CD4-positive, alpha-beta T cell treated with Interleukin-15 for 1 hour (primary cell): ENCODE measurements at regions not wholly inside any gene's neighbourhood (a gene's known extent, or its start where the extent isn't known, plus 50 kb on each side); places are given as distances from the start of the nearest gene placed in this dataset.
"Not testable (repeated sequence)": the region's sequence is repeated elsewhere in the genome, so short reads cannot be mapped to it uniquely, and the experiment has no call there.

ENCODE experiments used
- DNase-seq: peaks from one replicate; pipeline ENCODE4 v3.0.0-alpha.2; 2020

DNA sequence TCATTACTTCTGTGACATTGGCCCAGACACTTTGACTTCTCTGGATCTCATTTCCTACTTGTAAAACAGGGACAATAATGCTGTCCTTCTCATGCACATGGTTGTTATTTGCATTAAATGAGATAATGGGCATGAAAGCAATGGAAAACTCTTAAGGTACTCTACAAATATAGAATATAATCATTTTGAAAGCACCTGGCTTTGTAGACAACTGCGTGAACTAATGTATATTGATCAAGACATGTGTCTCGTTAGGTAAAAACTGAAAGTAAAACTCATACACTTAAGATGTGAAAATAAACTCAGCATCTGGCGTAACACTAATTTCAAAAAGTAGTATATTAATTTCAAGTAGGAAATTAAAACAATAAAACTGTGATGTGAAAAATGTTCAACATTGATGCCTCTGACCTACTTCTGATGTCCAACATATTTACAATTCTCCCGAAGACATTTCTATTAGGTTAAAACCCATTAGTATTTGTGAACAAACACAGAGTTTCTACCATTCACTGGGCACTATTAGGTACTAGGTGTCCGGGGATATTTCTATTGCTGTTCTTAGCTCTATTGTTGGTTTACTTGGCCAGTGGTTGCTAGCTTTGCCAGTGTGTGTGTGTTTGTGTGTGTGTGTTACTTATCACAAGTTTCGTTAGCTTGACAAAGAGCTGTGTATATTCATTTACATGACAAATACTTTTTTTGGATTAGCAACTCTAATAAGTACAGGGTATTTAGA, 220.5 kb downstream of the KCNRG start:
- no peak for DNase-seq

DNA sequence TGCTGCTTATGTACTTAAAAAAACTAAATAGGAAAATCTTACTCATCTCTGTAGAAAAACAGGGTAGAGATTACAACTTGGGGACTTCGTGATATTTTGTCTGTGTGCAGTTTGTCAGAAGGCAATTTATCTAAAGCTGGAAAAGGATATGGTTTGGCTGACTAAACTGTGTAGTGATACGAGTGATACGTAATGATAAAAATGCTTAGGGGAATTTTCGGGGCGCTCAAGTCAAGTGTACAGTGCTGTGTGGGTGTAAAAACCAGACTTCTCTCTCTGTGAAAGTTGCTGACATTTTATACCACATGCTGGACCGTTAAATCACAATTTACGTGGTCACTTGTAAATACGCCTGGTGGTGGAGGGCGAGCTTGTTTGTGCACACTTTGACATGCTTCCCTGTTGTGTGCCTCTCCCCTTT, 221.7 kb downstream of the KCNRG start:
- no peak for DNase-seq

DNA sequence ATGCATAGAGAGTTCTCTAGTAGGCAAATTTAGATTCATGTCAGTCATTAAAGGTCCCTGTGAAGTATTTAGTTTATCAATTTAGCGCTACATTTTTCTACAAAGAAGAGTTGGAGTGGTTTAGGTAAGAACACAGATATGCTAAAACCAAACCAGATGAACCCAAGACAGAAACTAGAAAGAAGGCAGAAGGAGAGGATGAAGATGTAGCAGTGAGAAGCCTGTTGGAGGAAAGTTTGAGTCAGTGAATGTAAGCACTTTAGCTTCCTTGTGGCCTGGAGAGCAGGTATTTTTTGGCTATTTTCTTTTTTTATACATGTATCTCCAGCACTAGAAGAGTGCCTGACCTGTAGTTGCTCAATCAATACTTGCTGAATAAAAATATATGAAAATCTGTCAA, 223.7 kb downstream of the KCNRG start:
- no peak for DNase-seq

DNA sequence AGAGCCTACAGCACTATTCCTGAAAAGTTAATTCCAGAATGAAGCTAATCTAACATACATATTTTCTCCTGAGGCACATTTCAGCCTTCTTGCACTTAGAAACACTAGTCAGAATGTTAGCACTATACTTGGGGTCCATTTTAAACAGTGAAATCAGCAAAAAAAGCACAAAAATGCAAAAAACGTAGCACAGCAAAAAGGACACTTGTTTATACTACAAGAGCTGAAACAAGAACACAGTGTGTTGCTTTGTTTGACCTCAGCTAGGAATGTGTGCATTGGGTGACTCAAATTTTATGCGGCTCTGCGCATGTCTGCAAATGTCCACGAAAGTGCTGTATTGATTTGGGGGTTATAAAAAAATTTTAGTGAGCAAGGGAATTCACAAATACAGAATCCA, 226.2 kb downstream of the KCNRG start:
- no peak for DNase-seq

DNA sequence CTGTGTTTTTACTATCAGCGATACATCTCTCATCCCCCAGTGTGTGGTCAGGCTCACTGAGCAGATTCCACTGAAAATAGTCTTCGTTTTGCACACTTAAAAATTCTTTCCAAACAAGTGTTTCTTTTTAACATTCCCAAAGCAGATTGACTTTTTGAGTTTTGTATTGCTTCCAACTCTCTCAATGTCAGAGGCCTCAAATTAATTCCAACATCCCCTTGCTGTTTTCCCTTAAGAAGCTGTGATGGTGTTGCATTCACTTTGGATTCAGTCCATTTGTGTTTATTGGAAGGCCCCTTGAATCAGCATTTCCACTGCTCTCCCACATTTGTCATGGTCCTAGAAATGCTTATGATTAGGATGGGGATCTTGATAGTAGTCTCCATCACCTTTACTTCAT, 228.7 kb downstream of the KCNRG start:
- DNase-seq = no peak

DNA sequence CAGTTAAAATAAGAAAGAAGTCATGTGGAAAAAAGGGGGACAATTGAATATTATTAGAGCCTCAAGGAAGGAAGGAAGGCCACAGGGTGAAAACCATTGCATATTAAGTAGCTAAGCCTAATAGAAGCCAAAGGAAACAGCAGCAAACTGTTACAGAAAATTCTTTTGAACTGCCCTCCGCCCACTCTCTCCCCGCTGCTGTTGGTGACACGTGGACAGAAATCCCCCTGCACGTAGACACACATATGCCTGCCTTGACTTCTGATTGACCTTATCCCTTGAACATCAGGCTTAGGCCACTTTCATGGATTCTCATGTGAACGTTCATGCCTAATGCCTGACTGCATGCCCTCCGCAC, 229.1 kb downstream of the KCNRG start:
- no peak for DNase-seq

DNA sequence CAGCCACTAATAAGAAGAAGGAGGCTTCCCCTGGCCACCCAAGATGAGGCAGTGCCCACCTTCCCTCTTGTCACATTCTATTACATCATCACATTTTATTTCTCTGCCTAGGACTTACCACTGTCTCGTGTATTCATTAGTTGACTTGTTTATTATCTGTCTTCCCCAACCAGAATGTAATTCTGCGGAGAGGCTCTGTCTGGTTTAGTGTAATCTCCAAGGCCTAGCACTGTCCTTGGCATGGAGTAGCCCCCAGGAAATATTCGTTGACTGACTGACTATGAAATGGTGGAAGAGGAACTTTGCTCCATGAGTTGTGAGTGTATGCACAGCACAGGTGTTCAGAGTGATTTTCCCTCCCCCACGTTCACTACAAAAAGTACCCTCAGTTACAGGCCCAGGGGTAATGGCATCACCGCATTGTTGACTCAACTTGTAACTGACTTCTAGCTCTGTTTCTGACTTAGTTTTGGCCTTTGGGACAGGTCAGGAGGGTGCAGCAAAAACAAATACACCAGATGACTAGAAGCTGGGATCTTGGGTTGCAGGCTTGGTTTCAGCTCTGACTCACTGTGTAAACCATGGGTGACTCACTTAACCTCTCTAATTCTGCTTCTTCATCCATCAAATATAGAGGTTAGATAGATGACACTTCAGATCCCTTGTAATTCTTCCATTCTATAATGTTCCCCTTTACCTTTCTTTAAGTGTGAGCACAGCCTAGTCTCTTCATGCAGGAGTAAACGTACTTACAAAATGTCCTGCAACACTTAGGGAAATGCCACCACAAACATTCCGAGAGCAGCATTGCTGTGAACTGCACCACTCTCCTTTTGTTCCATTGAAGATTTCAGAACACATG, 229.7 kb downstream of the KCNRG start:
- DNase-seq = peak; percentile 32

DNA sequence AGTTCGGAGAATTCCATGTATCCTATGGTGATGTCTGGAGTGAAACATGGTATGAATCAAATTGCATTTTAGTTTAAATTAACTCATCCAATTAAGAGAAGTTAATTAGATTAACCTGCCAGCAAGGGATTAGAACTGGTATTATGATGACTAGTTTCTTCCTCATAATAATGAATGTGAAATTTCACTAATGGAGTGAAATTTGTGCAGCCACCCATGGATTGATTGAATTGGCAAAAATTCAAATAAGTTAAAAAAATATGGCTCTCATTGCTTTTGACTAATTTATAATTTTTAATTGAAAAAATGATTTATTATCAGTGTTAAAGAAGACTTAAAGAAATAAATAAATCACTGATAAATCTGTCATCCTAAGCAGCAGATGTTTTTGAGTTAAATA, 232.0 kb downstream of the KCNRG start:
- no peak for DNase-seq

DNA sequence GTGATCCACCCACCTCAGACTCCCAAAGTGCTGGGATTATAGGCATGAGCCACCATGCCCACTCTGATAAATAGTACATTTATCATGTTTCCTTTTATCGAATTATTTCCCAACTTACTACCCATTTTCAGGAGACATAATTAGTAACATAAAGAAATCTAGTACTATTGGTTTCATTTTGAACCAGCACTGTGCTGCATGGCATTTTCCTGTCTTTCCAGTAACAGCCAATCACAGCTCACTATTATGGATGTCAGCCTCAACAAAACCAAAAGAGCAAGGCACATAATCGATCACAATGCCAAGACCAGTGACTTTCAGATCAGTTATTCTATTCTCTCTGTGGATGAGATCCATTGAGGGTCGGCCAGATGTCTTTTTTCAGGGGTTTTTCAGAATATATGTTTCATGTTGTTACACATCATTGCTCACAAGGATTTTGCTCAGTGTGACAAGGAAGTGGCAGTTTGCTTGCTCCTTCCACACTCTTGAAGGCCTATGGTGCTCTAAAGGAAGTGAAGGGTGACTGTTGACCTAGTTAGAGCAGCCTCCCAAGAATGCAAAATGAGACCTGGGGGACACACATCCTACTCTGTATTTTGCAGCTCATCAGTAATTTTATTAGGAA, 233.4 kb downstream of the KCNRG start:
- no peak for DNase-seq

DNA sequence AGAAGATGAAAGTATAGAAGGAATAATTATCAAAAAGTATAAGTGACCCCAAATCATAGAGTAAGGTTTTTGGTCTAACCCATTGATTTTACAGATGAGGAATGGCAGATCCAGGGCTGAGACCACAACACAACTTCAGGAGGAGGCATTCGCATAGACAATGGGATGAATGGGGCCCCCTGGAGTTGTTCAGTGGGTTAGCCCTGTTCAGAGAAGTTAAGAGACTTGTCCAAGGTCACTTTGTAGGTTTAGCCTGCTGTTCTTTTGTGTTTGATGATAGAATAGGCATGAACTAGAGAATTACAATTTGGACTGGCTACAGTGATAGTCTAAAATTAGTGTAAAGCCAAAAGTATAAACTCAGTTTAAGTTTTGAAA, 233.9 kb downstream of the KCNRG start:
- DNase-seq = no peak

DNA sequence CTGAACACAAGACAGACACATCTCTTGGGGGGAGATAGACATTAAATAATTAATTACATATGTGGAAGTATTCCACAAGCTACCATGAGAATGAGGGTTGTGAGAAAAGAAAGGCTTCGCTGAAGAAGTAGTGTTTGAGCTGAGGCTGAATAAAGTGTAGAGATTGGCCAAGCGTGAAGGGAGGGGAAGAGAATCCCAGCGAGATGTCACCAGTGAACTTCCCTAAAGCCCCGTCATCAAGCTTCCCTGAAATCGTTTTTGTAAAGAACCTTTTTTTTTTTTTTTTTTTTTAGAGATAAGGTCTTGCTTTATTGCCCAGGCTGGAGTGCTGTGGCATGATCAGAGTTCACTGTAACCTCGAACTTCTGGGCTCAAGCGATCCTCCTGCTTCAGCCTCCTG, 235.2 kb downstream of the KCNRG start:
- no peak for DNase-seq

DNA sequence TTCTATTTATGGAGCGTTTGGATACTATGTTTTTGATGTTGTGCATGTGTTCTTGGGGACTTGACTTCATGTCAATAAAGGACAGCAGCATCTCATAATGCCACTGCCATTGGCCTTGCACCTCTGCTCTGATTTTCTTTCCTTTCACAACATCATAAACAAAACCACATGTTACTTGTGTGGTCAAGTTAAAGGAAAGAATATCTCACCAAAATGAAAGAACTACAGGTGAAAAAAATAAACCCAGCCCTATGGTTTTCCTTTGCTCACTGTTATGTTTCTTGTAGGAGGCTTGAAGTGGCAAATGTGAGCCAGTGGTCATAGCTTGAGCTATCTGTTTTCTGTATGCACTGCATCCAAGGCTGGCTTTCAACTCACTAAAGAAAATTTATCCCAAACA, 240.4 kb downstream of the KCNRG start:
- no peak for DNase-seq

DNA sequence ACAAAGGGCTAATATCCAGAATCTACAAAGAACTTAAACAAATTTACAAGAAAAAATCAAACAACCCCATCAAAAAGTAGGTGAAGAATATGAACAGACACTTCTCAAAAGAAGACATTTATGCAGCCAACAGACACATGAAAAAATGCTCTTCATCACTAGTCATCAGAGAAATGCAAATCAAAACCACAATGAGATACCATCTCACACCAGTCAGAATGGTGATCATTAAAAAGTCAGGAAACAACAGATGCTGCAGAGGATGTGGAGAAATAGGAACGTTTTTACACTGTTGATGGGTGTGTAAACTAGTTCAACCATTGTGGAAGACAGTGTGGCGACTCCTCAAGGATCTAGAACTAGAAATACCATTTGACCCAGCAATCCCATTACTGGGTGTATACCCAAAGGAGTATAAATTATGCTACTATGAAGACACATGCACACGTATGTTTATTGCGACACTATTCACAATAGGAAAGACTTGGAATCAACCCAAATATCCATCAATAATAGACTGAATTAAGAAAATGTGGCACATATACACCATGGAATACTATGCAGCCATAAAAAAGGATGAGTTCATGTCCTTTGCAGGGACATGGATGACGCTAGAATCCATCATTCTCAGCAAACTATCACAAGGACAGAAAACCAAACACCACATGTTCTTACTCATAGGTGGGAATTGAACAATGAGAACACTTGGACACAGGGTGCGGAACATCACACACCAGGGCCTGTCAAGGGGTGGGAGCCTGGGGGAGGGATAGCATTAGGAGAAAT, 241.5 kb downstream of the KCNRG start:
- DNase-seq = not testable (repeated sequence)

DNA sequence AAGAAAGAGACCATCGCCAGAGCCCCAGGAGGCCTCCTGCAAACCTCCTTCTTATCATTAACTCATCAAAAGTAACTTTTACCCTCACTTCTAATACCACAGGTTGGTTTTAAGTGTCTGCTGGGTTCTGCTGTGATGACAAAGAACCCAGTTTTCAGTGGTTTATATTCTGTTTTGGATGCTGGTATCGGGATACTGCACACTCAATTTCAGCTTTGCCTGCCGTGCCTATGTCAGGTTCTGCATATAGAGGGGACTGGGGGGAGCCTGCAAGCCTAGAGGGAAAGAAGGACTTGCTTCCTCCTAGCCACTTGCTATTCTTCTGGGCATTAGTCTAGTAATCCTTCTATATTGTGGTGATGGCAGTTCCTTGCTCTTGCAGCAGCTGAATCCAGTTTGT, 242.4 kb downstream of the KCNRG start:
- DNase-seq = no peak

DNA sequence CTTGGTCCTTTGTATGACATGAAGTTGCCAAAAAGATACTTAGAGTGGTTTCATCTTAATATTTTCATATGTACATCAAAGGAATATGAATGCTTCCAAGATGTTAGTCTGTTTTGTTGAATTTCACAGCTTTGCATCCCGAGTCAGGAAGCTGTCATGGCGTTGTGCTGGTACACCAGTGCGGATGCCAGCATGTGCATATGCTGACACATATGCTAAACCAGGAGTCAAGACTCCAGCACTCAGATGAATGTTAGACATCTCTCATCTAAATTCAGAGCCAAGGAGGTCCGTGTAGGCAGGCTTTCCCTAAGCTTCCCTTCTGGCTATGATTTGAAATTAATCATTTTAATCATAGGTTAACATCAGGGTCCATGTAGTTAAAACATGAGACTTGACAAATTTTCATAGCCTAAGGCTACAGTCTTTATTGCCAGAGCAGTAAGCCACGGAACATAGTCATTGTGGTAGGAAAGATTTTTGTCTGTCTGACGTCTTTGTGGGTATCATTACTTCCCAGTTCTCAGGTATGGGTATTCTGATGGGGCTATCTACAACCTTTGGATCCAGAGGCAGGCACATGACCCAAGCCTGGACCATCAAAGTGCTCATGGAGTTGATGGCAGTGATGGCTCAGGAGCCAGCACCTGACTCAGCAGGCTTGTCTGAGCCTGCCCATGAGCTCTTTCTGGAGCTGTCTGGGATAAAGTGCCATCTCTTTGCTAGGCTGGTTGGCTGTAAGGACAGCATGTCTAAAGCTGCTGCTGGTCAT, 246.1 kb downstream of the KCNRG start:
- DNase-seq = no peak

DNA sequence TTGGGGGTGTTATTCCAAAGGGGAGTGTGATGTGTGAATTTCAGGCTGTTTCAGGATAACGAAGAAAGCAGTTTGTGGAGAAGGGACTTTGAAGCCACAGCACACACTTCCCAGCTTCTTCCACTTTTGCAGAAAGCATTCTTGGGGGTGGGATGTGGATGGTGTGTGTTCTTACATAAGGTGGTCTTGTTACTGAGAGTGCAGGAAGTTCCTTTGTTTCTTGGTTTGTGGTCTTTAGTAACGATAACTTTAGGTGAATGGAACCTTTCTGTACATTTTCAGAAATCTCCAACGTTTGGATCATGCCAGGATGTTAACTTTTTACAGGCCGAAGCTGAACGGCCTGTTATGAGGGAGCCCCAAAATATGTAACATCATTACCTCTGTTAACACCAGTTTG, 251.8 kb downstream of the KCNRG start:
- no peak for DNase-seq

DNA sequence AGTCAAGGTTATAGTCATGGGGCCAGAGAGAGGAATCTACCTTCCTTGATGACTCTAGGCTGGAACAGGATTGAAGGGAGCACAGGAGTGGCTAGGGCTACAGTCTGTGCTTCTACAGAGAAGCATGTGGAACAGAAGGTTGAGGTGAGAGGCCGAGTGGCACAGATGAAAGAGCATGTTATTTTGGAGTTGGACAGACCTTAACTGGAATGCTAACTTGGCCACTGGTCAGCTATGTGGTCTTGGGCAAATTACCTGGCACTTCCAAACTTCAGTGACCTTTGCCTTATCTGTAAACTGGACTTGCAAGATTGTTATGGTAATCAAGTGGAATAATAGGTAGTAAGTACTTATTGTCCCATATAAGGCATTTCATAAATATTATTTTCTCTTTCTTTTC, 252.7 kb downstream of the KCNRG start:
- DNase-seq = no peak

DNA sequence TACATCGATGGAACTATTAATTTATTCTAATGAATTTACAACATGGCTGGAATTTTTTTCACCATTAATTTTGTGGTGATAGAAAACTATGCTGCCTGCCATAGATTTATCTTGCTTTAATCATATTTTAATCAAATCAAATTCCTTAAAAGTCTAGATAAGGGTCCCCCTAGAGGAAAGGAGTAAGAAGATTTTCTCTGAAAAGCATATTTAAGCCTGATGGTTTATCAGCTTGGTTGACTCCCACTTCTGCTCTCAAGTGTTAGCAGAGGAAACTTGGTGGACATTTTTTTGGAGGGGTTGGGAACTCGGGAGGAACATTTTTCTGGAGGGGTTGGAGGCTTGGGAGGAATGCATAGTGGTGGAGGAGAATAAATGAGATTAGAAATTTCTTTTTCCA, 253.3 kb downstream of the KCNRG start:
- no peak for DNase-seq

DNA sequence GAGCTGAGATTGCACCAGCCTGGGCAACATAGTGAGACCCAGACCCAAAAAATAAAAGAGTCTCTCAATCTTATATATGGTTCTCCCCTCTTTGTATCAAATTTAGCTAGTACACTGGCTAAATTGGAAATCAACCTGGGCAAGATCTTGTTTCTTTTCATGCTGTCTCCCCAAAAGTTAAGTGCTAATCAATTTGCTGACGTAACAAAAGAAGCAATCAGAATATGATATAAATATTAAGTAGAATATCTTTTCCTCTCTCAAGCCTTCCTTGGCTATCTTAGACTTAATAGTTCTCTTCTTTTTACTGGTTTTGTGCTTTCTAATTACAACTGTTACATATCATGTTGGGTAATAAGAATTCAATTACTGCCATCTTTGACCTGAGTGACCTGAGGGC, 258.9 kb downstream of the KCNRG start:
- DNase-seq = no peak

DNA sequence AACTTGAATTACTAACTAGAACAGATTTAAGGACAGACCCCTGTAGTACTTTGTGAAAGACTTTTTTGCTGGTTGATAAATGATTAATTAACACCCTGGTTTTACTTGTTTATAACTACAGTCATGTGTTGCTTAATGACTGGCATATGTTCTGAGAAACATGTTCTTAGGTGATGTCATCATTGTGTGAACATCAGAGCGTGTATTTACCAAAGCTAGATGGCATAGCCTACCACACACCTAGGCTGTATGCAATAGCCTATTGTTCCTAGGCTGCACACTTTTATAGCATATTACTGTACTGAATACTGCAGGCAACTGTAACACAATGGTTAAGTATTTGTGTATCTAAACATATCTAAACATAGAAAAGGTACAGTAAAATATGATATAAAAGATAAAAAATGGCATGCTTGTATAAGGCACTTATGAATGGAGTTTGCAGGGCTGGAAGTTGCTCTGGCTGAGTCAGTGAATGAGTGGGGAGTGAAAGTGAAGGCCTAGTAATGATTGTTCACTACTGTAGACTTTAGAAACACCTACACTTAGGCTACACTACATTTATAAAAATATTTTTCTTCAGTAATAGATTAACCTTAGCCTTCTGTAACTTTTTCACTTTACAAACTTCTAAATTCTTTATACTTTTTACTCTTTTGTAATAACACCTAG, 260.3 kb downstream of the KCNRG start:
- no peak for DNase-seq

DNA sequence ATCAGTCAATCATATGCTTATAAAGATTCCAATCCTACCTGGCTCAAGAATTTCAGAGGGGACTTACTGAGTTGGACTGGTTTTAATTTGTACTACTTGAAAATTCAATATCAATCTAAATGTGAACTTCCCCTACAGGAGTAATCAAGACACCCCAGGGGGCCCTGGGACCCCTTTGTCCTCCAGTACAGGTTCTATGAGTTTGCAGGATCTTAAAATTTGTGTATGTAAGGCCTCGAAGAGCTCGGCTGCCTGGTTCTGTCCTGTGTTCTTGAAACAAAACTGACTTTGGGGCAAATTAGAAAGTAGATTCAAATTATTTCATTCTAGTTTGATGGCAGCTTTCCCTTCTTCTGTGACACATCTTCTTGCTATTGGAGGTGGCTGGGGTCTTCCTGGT, 261.3 kb downstream of the KCNRG start:
- DNase-seq = no peak

DNA sequence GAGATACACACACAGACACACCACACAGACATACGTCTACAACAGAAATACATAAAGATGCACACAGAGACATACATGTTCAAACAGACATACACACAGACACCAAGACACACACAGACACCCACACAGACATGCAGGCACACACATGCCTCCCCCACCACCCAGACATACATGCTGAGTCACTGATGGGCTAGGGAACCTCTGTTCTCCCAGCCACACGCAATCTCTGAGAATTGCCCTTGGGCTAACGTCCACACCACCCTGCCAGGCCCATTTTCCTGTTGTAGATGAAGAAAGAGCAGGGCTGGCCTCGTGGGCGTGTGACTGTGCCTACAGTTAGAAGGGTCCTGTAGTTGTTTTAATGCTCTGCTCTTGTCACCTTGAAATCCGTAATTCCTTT, 261.9 kb downstream of the KCNRG start:
- no peak for DNase-seq
